SH-SY5Y (cell line): ENCODE measurements at regions not wholly inside any gene's neighbourhood (a gene's known extent, or its start where the extent isn't known, plus 50 kb on each side); places are given as distances from the start of the nearest gene placed in this dataset.

ENCODE experiments used
- GATA2 ChIP-seq: IDR thresholded peaks from 2 replicates; pipeline ENCODE4 v1.6.1; 2011; ENCODE audit warnings: mild to moderate bottlenecking, low read depth, low read length
- GATA3 ChIP-seq: IDR thresholded peaks from 2 replicates; pipeline ENCODE4 v1.6.1; 2011; ENCODE audit warnings: low read depth, mild to moderate bottlenecking, low read length, moderate library complexity

DNA sequence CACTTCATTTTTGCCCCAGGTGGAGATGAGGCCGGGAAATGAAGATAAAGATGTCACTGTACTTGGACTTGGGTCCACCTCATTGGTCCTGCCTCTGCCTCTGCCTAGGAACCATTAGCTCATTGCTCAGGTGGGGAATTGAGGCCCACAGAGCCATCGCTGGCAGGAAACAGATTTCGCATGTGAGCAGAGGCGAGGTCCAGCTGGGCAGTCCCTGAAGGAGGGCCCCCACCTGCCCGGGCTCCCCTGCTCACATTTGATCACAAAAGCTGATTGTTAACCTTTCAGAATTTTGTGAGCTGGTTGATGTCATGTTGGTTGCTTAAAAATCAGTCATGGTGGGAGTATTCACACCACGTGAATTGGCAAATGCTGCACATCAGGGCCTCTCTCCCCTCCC, 273.8 kb upstream of the MVB12B start:
- TF ChIP-seq GATA2, result no peak
- TF ChIP-seq GATA3, result no peak
